SH-SY5Y (cell line): ENCODE measurements at regions not wholly inside any gene's neighbourhood (a gene's known extent, or its start where the extent isn't known, plus 50 kb on each side); places are given as distances from the start of the nearest gene placed in this dataset.

ENCODE experiments used
- GATA2 ChIP-seq: IDR thresholded peaks from 2 replicates; pipeline ENCODE4 v1.6.1; 2011; ENCODE audit warnings: mild to moderate bottlenecking, low read depth, low read length
- GATA3 ChIP-seq: IDR thresholded peaks from 2 replicates; pipeline ENCODE4 v1.6.1; 2011; ENCODE audit warnings: low read depth, mild to moderate bottlenecking, low read length, moderate library complexity

- no peak for TF ChIP-seq GATA2
- no peak for TF ChIP-seq GATA3
These were observed 369.2 kb upstream of the CCNH start for GRCh38 chr5:87781976-87782375.
